Fibroblast of skin of right quadriceps (primary cell): ENCODE measurements at regions not wholly inside any gene's neighbourhood (a gene's known extent, or its start where the extent isn't known, plus 50 kb on each side); places are given as distances from the start of the nearest gene placed in this dataset.
"Not testable (repeated sequence)": the region's sequence is repeated elsewhere in the genome, so short reads cannot be mapped to it uniquely, and the experiment has no call there.

Experiments used
- DNase-seq: peaks from one replicate; pipeline ENCODE4 v3.0.0-alpha.2; 2013

GRCh38 chr6:104486035-104486434 is 373.7 kb downstream of the HACE1 start:
- DNase-seq = no peak

- DNase-seq = no peak
These were observed 375.1 kb downstream of the HACE1 start for GRCh38 chr6:104484626-104485025.

GRCh38 chr6:104484191-104484590 is 375.5 kb downstream of the HACE1 start:
- DNase-seq = no peak

- DNase-seq = peak; percentile 2
These were observed 376.4 kb downstream of the HACE1 start for GRCh38 chr6:104483225-104483834.

- DNase-seq = no peak
These were observed 382.1 kb downstream of the HACE1 start for GRCh38 chr6:104477569-104477968.

GRCh38 chr6:104473021-104473429 is 386.7 kb downstream of the HACE1 start:
- no peak for DNase-seq

- DNase-seq = no peak
These were observed 387.5 kb downstream of the HACE1 start for GRCh38 chr6:104472021-104472901.

GRCh38 chr6:104466306-104466705 is 393.4 kb downstream of the HACE1 start:
- DNase-seq = no peak

GRCh38 chr6:104462811-104463599 is 396.7 kb downstream of the HACE1 start:
- DNase-seq = no peak

- DNase-seq = no peak
These were observed 398.8 kb downstream of the HACE1 start for GRCh38 chr6:104460738-104461483.

- no peak for DNase-seq
These were observed 400.2 kb downstream of the HACE1 start for GRCh38 chr6:104459543-104459942.

GRCh38 chr6:104449918-104450317 is 409.8 kb downstream of the HACE1 start:
- no peak for DNase-seq

GRCh38 chr6:104446101-104447080 is 413.3 kb downstream of the HACE1 start:
- not testable (repeated sequence) for DNase-seq

- no peak for DNase-seq
These were observed 425.2 kb downstream of the HACE1 start for GRCh38 chr6:104434519-104434918.

- DNase-seq = no peak
These were observed 428.6 kb downstream of the HACE1 start for GRCh38 chr6:104431096-104431495.

GRCh38 chr6:104428184-104428583 is 431.5 kb downstream of the HACE1 start:
- DNase-seq = no peak

- no peak for DNase-seq
These were observed 436.0 kb downstream of the HACE1 start for GRCh38 chr6:104423691-104424090.

- no peak for DNase-seq
These were observed 438.1 kb downstream of the HACE1 start for GRCh38 chr6:104421650-104422049.

- DNase-seq = no peak
These were observed 440.9 kb downstream of the HACE1 start for GRCh38 chr6:104418839-104419238.

GRCh38 chr6:104418125-104418524 is 441.6 kb downstream of the HACE1 start:
- DNase-seq = no peak

GRCh38 chr6:104414723-104415122 is 445.0 kb downstream of the HACE1 start:
- no peak for DNase-seq

- DNase-seq = no peak
These were observed 446.0 kb downstream of the HACE1 start for GRCh38 chr6:104413767-104414166.
